ENCODE measurements at regions not wholly inside any gene's neighbourhood (a gene's known extent, or its start where the extent isn't known, plus 50 kb on each side); places are given as distances from the start of the nearest gene placed in this dataset.
"Not testable (repeated sequence)": the region's sequence is repeated elsewhere in the genome, so short reads cannot be mapped to it uniquely, and the experiment has no call there.

DNA sequence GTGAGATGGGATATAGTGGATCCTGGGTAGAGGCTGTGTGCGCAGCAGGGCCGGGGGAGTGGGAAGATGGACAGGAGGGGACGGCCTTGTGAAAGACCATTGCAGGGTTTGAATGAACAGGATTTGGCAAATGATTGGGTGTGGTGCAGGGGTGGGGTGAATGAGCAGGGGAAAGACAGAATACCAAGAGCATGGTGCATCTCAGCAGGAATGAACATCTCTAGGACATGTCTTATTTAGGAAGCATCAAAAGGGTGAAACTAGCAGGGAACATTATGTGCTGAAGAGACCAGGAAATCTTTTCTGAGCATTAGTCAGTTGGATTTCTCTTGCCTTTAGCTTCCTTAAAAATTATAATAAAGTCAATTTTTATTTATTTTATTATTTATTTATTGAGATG is 60.6 kb upstream of the SLC2A1 start:
- Histone ChIP-seq H3K9me3 (ENCODE audit: control insufficient read depth, insufficient read depth, low read length) (no peaks in the 10 kb centered on the region), H3K36me3 (ENCODE audit: insufficient read depth, low read length) (no peaks in the 10 kb centered on the region), H3K9ac (ENCODE audit: low read depth, low read length) (no peak overlapping the region), H3K4me1 (ENCODE audit: insufficient read depth, low read length) (0 out of 2 replicates have a peak, but pooled peaks cover 9% of the 10 kb centered on the region)

- 0 out of 2 replicates have a peak, but pooled peaks cover 9% of the 10 kb centered on the region for H3K4me1 ChIP-seq (ENCODE audit: insufficient read depth, low read length)
- H3K9me3 ChIP-seq (ENCODE audit: control insufficient read depth, insufficient read depth, low read length): no peaks in the 10 kb centered on the region
- H3K36me3 ChIP-seq (ENCODE audit: insufficient read depth, low read length): no peaks in the 10 kb centered on the region
- no peak overlapping the region for H3K9ac ChIP-seq (ENCODE audit: low read depth, low read length)
These were observed 59.5 kb upstream of the SLC2A1 start for GRCh38 chr1:43018121-43018520.

DNA sequence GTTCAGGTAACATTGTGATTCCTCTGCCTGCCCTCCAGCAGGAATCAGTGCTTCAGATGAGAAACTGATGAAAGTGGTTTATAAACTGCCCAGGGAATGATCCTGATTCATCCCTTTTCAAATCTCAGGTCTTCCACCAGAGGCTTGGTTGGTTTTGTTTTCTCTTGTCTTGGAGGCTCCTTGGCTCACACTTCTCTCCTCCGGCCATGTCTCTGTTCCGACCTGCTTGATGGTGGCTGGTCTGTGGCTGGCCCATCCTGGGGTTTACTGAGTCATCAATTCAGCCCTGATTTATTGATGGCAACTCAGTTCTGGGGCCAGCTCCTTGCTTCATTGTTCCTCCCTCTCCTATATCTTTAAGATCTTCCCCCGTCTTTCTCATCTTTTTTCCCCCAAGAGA is 56.6 kb upstream of the SLC2A1 start:
- Histone ChIP-seq H3K9ac (ENCODE audit: low read depth, low read length) (no peak overlapping the region), H3K9me3 (ENCODE audit: control insufficient read depth, insufficient read depth, low read length) (no peaks in the 10 kb centered on the region), H3K36me3 (ENCODE audit: insufficient read depth, low read length) (no peaks in the 10 kb centered on the region), H3K4me1 (ENCODE audit: insufficient read depth, low read length) (peaks cover 5% of the 10 kb centered on the region; the same call in 1 of the 2 replicates)

DNA sequence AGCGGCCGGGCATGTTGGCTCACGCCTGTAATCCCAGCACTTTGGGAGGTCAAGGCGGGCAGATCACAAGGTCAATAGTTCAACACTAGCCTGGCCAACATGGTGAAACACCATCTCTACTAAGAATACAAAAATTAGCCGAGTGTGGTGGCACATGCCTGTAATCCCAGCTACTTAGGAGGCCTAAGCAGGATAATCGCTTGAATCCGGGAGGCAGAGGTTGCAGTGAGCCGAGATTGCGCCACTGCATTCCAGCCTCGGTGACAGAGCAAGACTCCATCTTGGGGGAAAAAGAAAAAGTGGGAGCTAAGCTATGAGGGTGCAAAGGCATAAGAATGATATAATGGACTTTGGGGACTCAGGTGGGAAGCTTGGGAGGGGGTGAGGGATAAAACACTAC is 55.9 kb upstream of the SLC2A1 start:
- H3K9ac ChIP-seq (ENCODE audit: low read depth, low read length); H3K9me3 ChIP-seq (ENCODE audit: control insufficient read depth, insufficient read depth, low read length); H3K36me3 ChIP-seq (ENCODE audit: insufficient read depth, low read length): not testable (repeated sequence)
- H3K4me1 ChIP-seq (ENCODE audit: insufficient read depth, low read length): peaks cover 11% of the 10 kb centered on the region; the same call in 1 of the 2 replicates

- Histone ChIP-seq H3K4me1 (ENCODE audit: insufficient read depth, low read length) (peaks cover 27% of the 10 kb centered on the region), H3K9me3 (ENCODE audit: control insufficient read depth, insufficient read depth, low read length) (no peaks in the 10 kb centered on the region), H3K9ac (ENCODE audit: low read depth, low read length) (no peak overlapping the region), H3K36me3 (ENCODE audit: insufficient read depth, low read length) (no peaks in the 10 kb centered on the region)
These were observed 52.4 kb upstream of the SLC2A1 start for GRCh38 chr1:43011020-43011419.

DNA sequence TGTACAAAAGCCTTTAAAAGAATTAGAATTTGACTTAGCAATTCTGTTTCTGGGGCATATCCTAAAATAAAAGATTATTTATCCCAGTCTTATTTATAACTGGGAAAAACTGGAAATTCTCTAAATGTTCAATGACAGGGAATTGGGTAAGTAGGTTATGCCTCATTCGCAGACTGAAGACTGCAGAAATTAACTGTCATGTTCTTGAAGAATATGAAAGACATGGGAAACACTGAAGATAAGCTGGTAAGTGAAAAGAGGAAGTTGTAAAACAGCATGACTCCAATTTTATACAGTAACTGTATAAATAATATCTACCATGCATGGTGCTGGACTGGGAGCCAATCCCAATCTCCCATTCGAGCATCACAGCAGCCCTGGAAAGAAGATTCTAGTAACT is 50.6 kb upstream of the SLC2A1 start:
- no peaks in the 10 kb centered on the region for H3K36me3 ChIP-seq (ENCODE audit: insufficient read depth, low read length)
- no peak overlapping the region; the same call in 1 of the 2 replicates for H3K9ac ChIP-seq (ENCODE audit: low read depth, low read length)
- no peaks in the 10 kb centered on the region for H3K9me3 ChIP-seq (ENCODE audit: control insufficient read depth, insufficient read depth, low read length)
- peaks cover 36% of the 10 kb centered on the region for H3K4me1 ChIP-seq (ENCODE audit: insufficient read depth, low read length)

DNA sequence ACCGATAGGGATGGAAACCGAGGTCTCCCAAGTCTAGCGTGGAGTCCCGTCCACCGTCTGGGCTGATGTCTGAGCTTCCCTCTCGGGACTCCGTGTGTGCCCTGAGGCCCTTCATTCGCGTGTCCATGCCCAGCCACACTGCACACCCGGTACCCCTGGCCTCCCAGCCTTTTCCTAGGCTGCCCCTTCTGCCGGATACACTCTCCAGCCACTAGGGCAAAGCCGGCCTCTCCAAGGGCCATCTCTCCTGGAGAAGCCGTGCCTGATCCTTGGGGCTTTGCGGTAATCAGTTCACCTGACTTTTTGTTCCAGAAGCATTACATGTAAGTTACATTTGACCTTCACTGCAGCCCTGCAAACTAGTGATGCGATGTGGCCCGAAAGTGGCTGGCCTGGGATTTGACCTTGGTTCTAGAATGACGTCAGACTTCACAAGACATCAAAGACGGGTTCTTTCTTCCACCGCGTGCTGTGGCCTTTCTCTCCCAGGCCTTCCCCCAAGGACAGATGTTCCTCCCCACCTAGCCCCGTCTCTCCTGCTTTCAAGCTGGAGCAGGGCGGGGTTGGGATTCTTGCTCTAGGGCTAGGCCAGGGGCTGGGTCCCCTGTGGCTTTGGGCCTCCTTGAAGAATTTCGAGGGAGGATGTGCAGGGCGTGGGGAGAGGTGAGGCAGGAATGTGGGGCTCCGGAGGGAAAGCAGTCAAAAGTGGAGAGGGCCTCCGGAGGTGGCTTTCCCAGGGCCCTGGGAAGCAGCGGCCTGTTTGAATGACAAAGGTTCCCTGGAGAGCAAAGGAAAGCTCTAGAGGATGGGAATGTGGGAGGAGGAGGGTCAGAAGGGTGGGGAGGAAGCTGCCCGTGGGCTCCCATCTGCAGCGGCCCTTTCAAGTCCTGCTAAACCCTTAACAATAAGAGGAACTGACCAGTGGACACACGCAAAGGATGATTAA is 49.7 kb upstream of the SLC2A1 start:
- Histone ChIP-seq H3K36me3 (ENCODE audit: insufficient read depth, low read length) (no peaks in the 10 kb centered on the region), H3K9ac (ENCODE audit: low read depth, low read length) (peak overlapping the region; percentile 46), H3K9me3 (ENCODE audit: control insufficient read depth, insufficient read depth, low read length) (no peaks in the 10 kb centered on the region), H3K4me1 (ENCODE audit: insufficient read depth, low read length) (peaks cover 36% of the 10 kb centered on the region)
